ENCODE measurements at regions not wholly inside any gene's neighbourhood (a gene's known extent, or its start where the extent isn't known, plus 50 kb on each side); places are given as distances from the start of the nearest gene placed in this dataset.
"Not testable (repeated sequence)": the region's sequence is repeated elsewhere in the genome, so short reads cannot be mapped to it uniquely, and the experiment has no call there.

DNA sequence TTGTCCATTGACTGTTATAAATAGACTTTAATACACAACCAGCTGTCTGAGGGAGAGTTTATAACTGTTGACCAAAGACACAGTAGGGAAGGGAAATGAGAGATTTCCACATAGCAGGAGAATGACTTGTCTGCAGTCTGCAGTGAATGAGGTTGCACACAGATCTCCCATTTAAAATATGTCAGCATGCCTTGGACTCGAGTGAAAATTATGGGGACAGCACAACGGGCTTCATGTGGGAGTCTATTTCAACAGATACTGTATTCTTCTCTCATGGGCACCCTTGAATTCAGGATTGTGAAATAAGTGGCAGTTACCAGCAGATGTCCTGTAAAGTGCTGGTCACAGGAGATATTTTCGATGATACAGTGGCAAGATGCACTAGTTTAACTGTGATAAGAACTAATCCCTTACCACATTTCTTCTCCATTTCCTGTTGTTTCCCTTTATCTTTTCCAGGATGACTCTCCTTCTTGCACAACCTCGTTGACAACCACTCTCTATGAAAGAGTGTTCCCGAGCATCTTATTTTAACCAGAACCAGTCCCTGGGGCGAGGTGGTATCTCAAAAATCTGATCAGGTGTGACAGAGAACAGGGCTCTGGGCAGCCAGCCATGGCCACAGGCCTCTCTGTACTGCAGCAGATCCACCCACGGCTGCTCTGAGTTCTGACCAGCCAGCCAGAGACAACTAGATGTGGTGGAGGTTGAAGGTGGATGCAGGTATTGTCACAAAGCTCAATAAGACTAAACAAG is 51.5 kb upstream of the MAP3K1 start:
- DNase-seq: no peak

- no peak for DNase-seq
Measured at GRCh38 chr5:56763182-56763581, 52.2 kb upstream of the MAP3K1 start.

DNA sequence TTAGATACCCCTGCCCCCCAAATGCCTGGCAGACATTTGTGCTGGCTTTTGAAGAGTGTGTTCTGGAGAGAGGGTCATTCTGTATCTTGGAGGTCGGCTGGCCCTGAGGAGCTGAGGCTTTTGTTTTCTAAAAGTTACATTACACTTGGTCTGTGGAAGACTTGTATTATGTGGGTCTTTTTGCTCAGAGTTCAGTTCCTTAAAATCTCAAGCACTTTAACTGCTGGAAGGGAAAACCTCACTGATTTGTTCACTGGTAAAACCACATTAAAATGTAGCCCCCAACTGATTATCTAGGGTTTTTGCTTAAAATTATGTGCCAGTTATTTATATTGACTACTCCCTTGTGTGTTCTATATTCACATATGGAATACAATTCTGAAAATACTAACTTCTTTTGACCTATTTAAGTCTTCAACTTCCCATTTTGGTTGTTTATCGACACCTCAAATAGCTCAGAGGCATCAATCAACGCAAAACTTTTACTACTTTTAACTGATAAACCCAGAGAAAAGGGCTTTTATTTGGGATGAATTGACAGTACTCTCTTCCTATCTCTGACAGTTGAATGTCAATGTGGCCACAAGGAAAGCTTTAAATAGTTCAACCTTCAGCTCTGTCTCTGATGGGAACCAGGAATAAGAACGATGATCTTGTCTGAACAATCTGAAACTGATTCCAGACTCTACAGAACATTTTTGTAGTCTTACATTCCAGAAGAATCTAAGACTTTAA is 54.0 kb upstream of the MAP3K1 start:
- no peak for DNase-seq

- DNase-seq: no peak
Measured at GRCh38 chr5:56760723-56761122, 54.6 kb upstream of the MAP3K1 start.

GRCh38 chr5:56759521-56760216 is 55.7 kb upstream of the MAP3K1 start:
- no peak for DNase-seq

GRCh38 chr5:56757077-56757476 is 58.3 kb upstream of the MAP3K1 start:
- no peak for DNase-seq

GRCh38 chr5:56755036-56755555 is 60.3 kb upstream of the MAP3K1 start:
- no peak for DNase-seq

- DNase-seq: not testable (repeated sequence)
Measured at GRCh38 chr5:56753588-56753987, 61.8 kb upstream of the MAP3K1 start.

DNA sequence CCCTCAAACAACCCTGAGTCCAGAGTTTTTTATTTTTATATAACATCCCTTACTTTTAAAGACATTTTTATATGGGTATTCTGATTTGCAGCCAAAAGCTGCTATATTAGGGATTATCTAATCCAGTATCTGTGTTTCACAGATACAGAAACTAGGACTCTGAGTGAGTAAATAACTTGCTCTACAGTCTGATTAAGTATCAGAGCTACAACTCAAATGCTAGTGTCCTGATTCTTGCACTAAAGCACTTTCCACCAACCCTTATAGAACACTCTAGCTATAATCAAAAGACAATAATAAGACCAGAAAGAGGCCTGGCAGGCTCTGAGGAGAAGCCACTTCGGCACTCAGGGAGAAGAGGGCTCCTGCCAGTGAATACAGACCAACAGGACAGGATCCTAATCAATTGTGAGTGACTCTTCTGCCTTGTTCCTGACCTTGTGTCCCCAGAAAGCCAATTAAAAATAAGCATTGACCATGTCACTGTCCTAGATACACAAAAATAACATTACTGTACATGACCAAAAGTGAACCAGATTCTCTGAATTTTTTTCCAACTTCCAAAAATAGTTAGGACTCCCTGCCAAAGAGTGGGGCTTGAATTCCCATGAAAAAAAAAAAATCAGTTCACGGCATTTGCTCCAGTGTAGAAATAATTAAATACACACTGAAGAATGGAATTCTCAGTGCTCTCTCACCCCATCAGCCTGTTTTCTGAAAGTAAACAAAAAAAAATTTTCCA is 63.6 kb upstream of the MAP3K1 start:
- DNase-seq: no peak

DNA sequence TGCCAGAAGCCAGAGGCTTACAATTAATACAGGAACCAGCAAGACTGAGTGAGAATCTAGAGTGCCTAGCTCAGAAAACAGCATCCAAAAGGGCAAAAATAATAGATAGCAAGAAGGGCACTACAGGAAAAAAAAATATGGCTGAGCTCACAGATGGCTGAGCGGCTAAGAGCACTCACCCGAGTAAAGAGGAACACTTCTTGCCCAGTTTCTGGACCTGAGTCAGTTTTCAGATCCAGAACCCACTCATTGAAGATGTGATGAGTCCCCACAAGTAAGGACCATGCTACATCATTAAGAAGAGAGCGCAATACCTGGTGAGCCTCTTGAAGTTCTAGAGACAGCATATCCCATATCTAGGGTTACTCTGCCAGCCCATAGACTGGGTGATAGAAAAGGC is 65.5 kb upstream of the MAP3K1 start:
- no peak for DNase-seq

DNA sequence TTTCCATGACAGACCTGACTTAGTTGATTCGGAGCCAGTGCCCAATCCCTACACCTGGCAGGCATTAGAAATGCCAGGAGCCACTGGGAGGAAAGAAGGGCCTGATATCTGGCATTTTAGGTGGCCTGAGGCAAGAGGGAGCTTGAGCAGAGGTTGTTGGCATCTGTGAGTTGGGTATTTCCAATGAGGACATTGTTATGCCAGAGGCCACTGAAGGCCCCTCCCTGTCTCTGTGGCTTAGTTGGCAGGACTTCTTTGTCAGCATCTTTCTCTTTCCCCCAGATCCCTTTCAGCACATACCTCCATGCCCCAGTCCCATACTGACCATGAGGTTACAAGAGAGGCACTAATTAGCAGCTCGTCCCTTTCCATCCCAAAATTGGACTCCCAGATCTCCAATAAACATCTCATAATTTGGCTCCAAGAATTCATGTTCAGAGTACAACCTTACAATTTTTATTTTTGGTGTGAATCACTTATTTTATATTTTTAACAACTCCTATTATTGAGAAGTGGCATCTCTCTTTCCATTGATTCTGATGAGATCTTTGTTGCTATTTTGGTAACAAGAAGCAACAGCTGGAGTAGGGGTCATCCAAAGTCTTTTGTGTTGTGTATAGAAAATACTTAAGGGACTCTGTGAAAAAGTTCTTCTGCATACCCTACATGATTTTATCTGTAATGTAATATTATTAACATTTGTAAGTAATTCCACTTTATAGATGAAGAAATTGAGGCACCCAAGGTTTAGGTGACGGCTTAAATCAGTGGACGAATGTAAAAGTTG is 68.6 kb upstream of the MAP3K1 start:
- no peak for DNase-seq

DNA sequence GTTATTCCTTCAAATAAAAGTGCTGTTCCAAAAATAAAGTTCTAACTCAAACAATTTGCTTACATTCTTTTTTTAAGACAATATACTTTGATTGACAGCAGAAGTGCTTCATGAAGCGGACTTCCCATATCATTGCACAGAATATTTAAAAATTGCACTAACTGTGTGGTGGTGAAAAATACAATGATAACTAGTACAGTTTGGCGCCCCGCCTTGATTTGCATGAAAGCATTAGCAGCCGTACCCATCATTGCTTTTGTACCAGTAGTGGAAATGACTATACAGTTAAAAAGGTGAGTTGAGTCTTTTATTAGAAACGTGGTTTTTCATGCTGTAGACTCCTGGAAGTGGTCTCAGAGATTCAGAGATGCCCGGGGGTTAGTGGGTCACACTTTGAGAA is 69.5 kb upstream of the MAP3K1 start:
- DNase-seq: no peak

GRCh38 chr5:56740868-56741267 is 74.5 kb upstream of the MAP3K1 start:
- no peak for DNase-seq

- DNase-seq: no peak
Measured at GRCh38 chr5:56739990-56740389, 75.4 kb upstream of the MAP3K1 start.

- DNase-seq: no peak
Measured at GRCh38 chr5:56737951-56738606, 77.3 kb upstream of the MAP3K1 start.

DNA sequence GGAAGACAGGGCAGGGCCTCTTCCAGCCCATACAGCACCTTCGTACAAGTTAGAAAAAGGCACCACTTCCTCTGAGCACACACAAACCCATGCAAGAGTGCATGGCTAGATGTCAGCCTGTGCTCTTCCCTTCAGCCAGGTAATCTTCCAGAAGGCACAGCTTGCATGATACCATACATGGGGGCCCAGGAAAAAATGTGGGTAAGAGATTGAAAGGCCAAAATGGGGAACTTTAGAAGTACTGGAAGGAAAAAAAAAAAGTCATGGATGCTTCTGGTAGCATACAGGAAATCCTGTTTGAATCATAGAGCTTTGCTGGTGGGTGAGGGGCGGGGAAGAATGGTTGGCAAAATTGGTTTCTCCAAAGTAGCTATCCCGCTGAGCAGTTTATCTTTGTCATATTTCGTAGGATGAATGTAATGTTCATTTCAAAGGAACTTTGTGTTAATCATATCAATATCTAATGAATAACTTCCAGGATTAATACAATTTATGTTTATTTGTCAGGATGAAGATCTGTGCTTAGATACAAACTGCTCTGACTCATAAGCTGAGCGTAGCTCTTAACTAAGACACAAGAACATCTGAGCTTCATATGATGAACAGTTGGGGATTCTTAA is 78.2 kb upstream of the MAP3K1 start:
- no peak for DNase-seq

GRCh38 chr5:56735849-56736641 is 79.3 kb upstream of the MAP3K1 start:
- DNase-seq: no peak

- DNase-seq: no peak
Measured at GRCh38 chr5:56734091-56734694, 81.2 kb upstream of the MAP3K1 start.

DNA sequence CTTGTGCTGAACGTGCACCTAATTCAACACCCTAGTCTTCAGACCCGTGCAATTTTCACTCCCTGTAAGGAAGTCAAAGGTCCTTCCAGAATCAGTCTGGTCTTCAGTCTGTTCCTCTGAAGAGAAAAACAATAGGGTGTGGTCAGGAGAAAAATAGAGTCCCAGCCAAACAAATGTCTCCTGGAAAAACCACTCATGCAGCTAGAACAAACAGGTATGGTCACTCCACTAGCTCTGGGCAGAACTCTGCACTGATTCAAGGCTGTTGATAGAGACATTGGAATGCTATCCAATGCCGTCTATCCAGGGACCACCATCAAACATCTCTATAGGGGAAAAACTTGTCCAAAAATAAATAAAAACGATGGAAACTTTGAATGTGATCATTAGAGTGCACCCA is 81.8 kb upstream of the MAP3K1 start:
- no peak for DNase-seq

DNA sequence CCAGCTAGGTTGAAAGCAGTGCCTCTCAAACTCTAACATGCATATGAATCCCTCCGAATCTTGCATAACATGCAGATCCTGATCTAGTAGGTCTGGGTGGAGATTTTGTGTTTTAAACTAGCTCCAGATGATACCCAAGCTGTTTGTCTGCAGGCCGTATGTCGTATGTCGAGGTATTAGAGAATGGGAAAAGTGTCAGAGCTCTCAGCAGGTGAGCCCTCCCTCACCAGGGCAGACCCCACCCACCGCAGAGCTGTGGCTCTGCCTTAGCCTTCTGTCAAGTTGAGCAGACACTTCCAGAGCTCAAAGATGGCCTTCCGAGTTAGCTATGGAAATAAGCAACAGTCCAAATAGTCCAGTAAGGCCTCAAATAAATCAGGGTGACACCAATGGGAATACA is 83.2 kb upstream of the MAP3K1 start:
- no peak for DNase-seq
